ENCODE measurements at regions not wholly inside any gene's neighbourhood (a gene's known extent, or its start where the extent isn't known, plus 50 kb on each side); places are given as distances from the start of the nearest gene placed in this dataset.

DNA sequence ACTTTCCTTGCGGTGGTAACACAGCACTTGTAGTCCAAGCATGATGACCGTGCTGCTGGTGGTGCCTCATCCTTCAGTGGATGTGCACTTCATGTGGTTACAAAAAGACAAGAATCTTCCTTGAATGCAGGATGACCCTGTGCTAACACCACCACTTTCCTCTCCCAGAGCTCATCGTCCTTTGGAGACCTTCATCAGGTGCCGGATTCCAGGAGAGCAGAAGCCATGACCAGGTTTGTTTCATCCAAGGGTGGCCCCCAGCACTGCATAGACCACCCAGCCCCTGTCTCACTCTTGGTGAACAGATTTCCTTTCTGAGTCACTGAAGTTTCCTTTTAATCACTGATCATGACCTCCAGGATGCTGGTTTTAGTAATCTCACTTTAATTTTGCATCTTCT is 101.2 kb upstream of the SYNDIG1 start:
- no peaks in the 10 kb centered on the region for H3K36me3 Mint-ChIP-seq
- POLR2A ChIA-PET = no interaction called here
- peaks cover 1% of the 10 kb centered on the region for H3K9me3 Mint-ChIP-seq
- H3K4me3 Mint-ChIP-seq = no peak overlapping the region
- peaks cover 4% of the 10 kb centered on the region for H3K27me3 Mint-ChIP-seq
- H3K27ac Mint-ChIP-seq = no peak overlapping the region
- no peak for ATAC-seq (ENCODE audit: low read depth)
- no peaks in the 10 kb centered on the region for H3K4me1 Mint-ChIP-seq
- DNase-seq = no peak

DNA sequence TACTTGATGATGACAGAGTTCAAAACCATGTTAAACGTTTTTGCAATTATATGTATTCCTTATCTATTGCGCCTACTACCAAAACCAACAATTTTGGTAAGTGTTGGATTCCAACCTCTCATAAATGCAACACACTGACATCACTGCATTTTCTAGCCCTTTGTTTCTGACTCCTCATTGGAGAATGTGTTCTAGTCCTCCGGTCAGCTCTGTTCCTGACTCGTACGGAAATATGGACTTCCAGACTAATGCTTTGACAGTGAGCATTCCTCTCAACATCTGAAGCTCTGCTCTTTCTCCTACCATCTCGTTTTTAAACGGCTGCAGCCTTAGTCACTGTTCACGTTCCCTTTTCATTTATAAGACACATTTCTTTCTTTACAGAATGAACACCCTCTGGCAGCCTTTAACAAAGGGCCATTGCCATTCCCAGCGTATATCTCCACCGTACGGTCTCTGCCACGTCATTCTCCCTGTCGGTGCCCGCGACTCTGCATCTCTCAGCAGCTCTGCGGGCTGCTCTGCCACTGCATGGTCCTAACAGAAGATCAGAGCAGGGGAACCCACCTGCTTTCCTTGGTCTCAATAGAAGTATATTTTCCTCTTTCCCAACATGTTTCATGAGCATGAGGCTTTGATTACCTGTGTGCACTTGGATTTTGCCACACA is 103.0 kb upstream of the SYNDIG1 start:
- H3K9me3 Mint-ChIP-seq = peaks cover 5% of the 10 kb centered on the region
- no peaks in the 10 kb centered on the region for H3K4me1 Mint-ChIP-seq
- H3K27ac Mint-ChIP-seq = no peak overlapping the region
- ATAC-seq (ENCODE audit: low read depth) = no peak
- H3K27me3 Mint-ChIP-seq = peaks cover 4% of the 10 kb centered on the region
- POLR2A ChIA-PET = no interaction called here
- H3K36me3 Mint-ChIP-seq = no peaks in the 10 kb centered on the region
- no peak for DNase-seq
- H3K4me3 Mint-ChIP-seq = no peak overlapping the region

DNA sequence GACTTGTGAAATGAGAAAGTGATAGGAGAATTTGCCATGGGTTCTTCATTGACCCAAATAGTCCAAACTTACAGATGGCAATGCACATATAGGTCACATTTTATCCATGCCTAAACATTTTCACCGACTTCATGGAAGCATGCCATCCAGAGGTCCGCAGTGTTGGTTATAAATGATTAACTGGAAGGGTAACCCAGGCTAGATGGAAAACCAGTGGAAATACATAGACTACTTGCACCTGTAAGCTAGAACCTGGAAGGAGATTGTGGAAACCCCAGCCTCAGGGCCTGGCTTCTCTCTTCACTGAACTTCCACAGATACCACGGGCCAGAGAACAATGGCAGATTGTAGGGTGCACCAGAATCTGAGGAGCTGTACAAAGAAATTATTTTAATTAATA is 103.8 kb upstream of the SYNDIG1 start:
- Mint-ChIP-seq H3K27ac (no peak overlapping the region), H3K36me3 (no peaks in the 10 kb centered on the region), H3K4me3 (no peak overlapping the region), H3K4me1 (no peaks in the 10 kb centered on the region), H3K27me3 (peaks cover 4% of the 10 kb centered on the region), H3K9me3 (peaks cover 5% of the 10 kb centered on the region)
- DNase-seq (no peak), ATAC-seq (ENCODE audit: low read depth) (no peak)
- POLR2A ChIA-PET = no interaction called here

DNA sequence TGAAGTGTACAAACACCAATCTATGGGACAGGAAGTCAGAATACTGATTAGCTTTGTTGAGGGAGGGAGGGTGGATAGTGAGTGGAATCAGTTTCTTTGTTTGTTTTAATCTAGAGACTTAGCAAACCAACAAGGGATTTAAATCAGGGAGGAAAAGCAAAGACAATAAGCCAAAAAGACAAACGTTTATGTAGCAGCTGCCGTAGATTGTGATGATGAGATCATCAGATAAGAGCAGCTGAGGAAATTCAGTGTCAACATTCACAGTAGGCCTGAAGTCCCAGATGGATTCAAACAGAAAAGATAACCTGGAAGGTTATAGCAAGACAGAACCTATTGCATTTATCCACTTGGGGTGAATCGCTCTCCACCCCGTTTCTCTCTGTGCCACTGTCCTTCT is 104.9 kb upstream of the SYNDIG1 start:
- Mint-ChIP-seq H3K36me3 (no peaks in the 10 kb centered on the region), H3K27me3 (peaks cover 4% of the 10 kb centered on the region), H3K27ac (no peak overlapping the region), H3K4me1 (no peaks in the 10 kb centered on the region), H3K9me3 (peaks cover 5% of the 10 kb centered on the region), H3K4me3 (no peak overlapping the region)
- ATAC-seq (ENCODE audit: low read depth) = no peak
- POLR2A ChIA-PET = no interaction called here
- no peak for DNase-seq

DNA sequence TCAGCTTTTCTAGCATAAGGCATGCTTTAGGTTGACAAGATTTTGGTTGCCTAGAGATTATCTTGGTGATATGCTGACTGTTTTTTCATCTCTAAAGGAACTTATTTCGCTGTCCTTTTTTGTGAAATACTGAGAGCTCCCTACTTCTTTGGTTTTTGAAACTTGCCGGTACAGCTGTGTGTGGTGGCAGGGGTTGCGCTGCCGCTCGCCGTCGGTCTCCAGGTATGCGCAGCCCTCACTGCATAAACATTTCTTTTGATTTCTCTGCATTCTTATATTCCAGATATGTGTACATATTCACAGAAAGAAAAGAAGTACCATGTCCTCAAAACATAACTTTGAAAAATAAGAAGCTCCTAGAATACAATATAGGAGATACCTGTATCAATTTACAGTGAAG is 106.4 kb upstream of the SYNDIG1 start:
- peaks cover 5% of the 10 kb centered on the region for H3K9me3 Mint-ChIP-seq
- no peak for ATAC-seq (ENCODE audit: low read depth)
- no peak overlapping the region for H3K4me3 Mint-ChIP-seq
- H3K27me3 Mint-ChIP-seq = peaks cover 4% of the 10 kb centered on the region
- POLR2A ChIA-PET = no interaction called here
- no peak for DNase-seq
- no peaks in the 10 kb centered on the region for H3K4me1 Mint-ChIP-seq
- H3K27ac Mint-ChIP-seq = no peak overlapping the region
- H3K36me3 Mint-ChIP-seq = no peaks in the 10 kb centered on the region

DNA sequence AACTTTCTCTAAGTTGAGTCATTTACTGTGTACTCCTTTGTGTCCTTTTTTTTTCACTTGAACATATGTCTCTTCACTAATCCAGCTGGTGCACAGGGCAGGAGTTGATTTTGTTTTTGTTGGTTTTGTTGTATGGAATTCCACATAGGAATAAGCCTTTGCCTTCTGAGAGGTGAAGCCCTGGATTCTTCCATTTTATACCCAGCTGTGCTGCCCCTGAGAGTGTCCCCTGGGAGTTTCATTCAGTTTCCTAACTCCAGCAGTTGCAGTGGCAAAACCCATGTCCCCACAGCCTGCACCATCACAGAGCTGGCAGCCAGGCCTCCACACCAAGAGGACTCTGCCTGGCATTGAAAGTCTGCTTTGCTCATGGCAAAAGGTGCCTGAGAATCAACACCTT is 107.3 kb upstream of the SYNDIG1 start:
- no peak for ATAC-seq (ENCODE audit: low read depth)
- Mint-ChIP-seq H3K9me3 (peaks cover 5% of the 10 kb centered on the region), H3K36me3 (no peaks in the 10 kb centered on the region), H3K27ac (no peak overlapping the region), H3K4me1 (no peaks in the 10 kb centered on the region), H3K4me3 (no peak overlapping the region), H3K27me3 (no peaks in the 10 kb centered on the region)
- POLR2A ChIA-PET = no interaction called here
- no peak for DNase-seq

DNA sequence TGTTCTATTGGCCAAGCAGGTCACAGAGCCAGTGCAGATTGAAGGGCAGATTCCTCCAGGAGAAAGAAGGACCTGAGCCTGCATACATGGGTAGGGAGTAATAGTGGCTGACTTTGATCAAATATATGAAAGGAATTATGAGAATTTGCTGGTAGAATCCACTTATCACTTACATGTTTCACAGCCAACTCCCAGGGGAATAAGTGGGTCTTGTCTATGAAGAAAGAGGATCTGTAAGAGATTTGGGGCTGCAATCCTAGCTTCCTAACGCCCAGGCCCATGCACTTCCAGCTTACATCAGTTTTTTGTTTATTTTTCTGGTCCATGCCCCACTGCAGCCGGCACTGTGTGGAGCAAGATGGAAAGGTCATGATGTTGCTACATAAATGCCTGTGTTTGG is 107.9 kb upstream of the SYNDIG1 start:
- H3K27me3 Mint-ChIP-seq = no peaks in the 10 kb centered on the region
- POLR2A ChIA-PET = no interaction called here
- H3K27ac Mint-ChIP-seq = no peak overlapping the region
- DNase-seq = no peak
- no peaks in the 10 kb centered on the region for H3K36me3 Mint-ChIP-seq
- no peak overlapping the region for H3K4me3 Mint-ChIP-seq
- no peak for ATAC-seq (ENCODE audit: low read depth)
- H3K9me3 Mint-ChIP-seq = peaks cover 5% of the 10 kb centered on the region
- H3K4me1 Mint-ChIP-seq = no peaks in the 10 kb centered on the region

DNA sequence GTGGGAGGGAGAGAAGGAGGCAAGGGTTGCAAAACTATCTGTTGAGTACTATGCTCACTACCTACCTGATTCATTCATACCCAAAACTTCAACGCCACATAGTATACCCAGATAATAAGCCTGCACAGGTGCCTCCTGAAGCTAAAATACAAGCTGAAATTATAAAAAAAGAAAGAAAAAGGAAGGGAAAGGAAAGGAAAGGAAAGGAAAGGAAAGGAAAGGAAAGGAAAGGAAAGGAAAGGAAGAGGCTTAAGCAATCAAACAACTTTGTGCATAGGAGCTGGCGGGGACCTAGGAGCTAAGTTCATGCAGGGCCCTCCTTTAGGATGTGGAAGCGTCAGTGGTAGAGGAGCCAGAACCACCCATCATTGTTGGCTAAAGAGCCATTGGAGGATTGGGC is 108.9 kb upstream of the SYNDIG1 start:
- Mint-ChIP-seq H3K27me3 (no peaks in the 10 kb centered on the region), H3K27ac (no peak overlapping the region), H3K36me3 (no peaks in the 10 kb centered on the region), H3K4me3 (no peak overlapping the region), H3K4me1 (no peaks in the 10 kb centered on the region), H3K9me3 (peaks cover 5% of the 10 kb centered on the region)
- DNase-seq (no peak), ATAC-seq (ENCODE audit: low read depth) (no peak)
- POLR2A ChIA-PET = no interaction called here

DNA sequence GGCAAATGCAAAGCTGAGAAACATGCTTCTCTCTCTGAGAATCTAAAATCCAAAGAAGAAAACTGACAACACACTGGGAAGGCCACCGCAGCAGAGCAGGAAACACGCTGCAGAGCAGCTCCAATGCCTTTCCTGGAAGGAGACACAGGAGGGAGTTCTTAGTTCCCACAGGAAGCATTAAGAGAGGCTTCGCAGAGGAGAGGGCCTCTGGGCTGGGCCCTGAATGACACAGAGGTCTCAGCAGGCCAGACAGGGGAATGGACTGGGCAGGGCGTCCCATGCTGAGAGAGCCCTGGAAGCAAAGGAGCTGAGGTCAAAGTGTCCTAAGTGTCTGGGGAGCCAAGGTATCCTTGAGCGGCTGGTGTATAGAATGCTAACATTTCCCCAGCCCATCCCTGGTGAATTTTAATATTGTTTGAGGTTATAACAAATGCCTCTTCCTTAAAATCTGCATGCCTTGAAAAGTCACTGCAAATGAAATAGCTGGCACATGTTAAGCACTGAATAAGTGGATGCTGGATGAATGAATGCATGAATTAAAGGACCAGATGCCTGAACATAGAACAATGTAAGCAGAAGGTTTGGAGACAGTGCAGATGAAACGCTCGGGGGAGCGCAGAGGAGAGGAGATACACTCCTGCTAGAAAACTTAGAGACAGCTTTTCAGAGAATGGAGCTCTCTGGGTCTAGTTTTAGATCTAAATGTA is 110.0 kb upstream of the SYNDIG1 start:
- POLR2A ChIA-PET = no interaction called here
- H3K36me3 Mint-ChIP-seq = no peaks in the 10 kb centered on the region
- H3K4me1 Mint-ChIP-seq = no peaks in the 10 kb centered on the region
- no peaks in the 10 kb centered on the region for H3K27me3 Mint-ChIP-seq
- H3K9me3 Mint-ChIP-seq = peaks cover 5% of the 10 kb centered on the region
- ATAC-seq (ENCODE audit: low read depth) = no peak
- H3K4me3 Mint-ChIP-seq = no peak overlapping the region
- no peak for DNase-seq
- H3K27ac Mint-ChIP-seq = no peak overlapping the region

DNA sequence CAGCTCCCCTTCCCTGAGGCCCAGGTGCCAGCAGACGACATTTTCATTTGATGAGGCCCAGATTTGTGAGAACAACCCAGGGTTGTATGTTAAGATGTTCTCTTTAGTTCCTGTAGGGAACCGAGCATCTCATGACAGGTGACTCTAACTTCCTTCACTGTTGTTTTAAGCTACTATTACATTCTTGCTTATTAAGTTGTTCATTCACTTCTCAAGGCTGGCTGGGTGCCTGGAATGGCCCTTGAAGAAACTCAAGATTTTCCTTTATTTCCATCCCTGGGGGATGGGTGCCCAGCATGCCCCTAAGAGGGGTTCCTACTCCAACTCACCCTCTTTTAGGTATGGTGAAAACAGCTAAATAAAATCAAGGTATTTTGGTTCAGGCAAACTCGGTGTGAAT is 111.5 kb upstream of the SYNDIG1 start:
- peaks cover 2% of the 10 kb centered on the region for H3K27me3 Mint-ChIP-seq
- no peak overlapping the region for H3K4me3 Mint-ChIP-seq
- H3K27ac Mint-ChIP-seq = no peak overlapping the region
- H3K9me3 Mint-ChIP-seq = peaks cover 2% of the 10 kb centered on the region
- H3K36me3 Mint-ChIP-seq = no peaks in the 10 kb centered on the region
- ATAC-seq (ENCODE audit: low read depth) (no peak), DNase-seq (no peak)
- H3K4me1 Mint-ChIP-seq = no peaks in the 10 kb centered on the region
- POLR2A ChIA-PET = no interaction called here

DNA sequence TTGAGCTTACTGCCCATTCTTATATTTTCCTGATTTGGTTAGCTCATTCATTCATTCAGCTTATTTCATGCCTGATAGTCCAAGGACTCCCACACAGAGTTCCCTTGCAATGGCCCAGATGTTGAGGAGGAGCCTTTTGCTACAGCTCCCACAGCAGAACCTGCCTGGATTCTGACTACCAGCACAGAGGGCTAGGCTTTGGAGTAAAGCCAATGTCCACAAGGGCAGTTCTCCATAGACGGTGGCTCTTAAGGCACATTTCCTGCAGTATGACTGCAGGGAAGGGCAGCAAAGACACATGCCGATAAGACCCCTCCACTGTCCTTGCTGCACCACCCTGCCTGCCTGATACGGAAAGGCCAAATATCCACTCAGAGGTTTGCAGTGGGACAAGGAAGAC is 112.3 kb upstream of the SYNDIG1 start:
- Mint-ChIP-seq H3K9me3 (peaks cover 2% of the 10 kb centered on the region), H3K27ac (no peak overlapping the region), H3K27me3 (peaks cover 2% of the 10 kb centered on the region), H3K36me3 (no peaks in the 10 kb centered on the region), H3K4me1 (no peaks in the 10 kb centered on the region), H3K4me3 (no peak overlapping the region)
- POLR2A ChIA-PET = no interaction called here
- DNase-seq = no peak
- no peak for ATAC-seq (ENCODE audit: low read depth)

DNA sequence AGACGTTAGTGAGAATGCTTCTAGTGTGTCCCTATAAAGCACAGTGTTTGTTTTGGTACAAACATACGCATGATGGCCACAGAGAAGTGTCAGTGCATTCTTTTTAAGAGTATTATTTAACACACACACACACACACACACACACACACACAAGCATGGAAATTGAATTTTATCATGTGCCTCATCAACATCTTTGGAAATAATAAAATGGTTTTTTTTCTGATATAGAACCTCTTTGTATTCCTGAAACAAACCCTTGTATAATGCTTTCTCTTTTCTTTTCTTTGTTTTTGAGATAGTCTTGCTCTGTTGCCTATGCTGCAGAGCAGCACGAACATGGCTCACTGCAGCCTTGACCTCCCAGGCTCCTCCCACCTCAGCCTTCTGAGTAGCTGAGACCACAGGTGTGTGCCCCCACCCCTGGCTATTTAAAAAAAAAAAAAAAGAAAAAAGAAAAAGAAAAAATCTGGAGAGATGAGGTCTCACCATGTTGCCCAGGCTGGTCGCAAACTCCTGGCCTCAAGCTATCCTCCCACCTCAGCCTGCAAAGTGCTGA is 116.2 kb upstream of the SYNDIG1 start:
- Mint-ChIP-seq H3K4me3 (no peak overlapping the region), H3K9me3 (no peaks in the 10 kb centered on the region), H3K4me1 (peaks cover 2% of the 10 kb centered on the region), H3K27ac (no peak overlapping the region), H3K36me3 (no peaks in the 10 kb centered on the region), H3K27me3 (peaks cover 2% of the 10 kb centered on the region)
- POLR2A ChIA-PET = no interaction called here
- no peak for ATAC-seq (ENCODE audit: low read depth)
- DNase-seq = no peak

DNA sequence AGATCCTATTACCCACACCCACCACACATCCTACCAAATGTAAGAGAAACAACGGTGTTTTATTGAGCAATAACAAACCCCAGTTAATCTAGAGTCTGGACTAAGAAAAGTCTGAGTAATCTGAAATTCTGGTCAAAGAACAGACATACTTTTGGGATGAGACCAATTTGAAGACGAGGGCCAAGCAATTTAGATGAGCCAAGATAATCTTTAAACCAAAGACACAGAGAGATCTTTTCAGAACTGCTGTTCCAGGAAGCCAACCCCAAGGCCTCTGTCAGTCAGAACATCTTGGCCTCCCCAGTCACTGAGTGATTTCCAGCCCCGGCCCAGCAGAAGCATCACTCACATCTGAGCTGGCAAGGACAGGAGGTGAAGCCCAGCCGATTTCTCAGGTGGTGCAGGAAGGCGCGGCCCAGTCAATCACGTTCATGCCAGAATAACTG is 118.5 kb upstream of the SYNDIG1 start:
- Mint-ChIP-seq H3K4me3 (no peak overlapping the region), H3K9me3 (no peaks in the 10 kb centered on the region), H3K27ac (no peak overlapping the region), H3K4me1 (peaks cover 2% of the 10 kb centered on the region), H3K27me3 (peaks cover 5% of the 10 kb centered on the region), H3K36me3 (no peaks in the 10 kb centered on the region)
- ATAC-seq (ENCODE audit: low read depth) (no peak), DNase-seq (no peak)
- POLR2A ChIA-PET = no interaction called here

DNA sequence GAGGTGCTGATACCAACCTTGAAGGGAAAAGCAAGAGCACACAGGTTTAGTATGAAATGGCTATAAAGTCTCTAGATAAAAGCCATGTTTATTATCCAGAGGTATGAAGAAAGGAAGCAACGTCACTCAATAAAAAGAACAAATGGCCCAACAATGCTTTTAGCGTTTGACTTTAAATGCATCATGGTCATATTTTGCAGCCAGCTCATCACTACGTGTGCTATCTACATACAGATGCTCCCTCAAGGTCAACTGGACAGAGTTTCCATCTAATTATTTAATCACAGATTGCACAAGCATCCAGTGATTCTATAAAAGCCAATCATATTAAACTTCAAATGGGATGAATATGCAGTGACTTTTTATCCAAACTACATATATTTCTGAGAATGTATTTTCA is 127.6 kb upstream of the SYNDIG1 start:
- H3K4me3 Mint-ChIP-seq = no peak overlapping the region
- H3K9me3 Mint-ChIP-seq = peaks cover 5% of the 10 kb centered on the region
- no peak for ATAC-seq (ENCODE audit: low read depth)
- POLR2A ChIA-PET = no interaction called here
- H3K4me1 Mint-ChIP-seq = peaks cover 22% of the 10 kb centered on the region
- H3K36me3 Mint-ChIP-seq = no peaks in the 10 kb centered on the region
- peaks cover 6% of the 10 kb centered on the region for H3K27me3 Mint-ChIP-seq
- H3K27ac Mint-ChIP-seq = no peak overlapping the region
- no peak for DNase-seq
